ENCODE measurements at regions not wholly inside any gene's neighbourhood (a gene's known extent, or its start where the extent isn't known, plus 50 kb on each side); places are given as distances from the start of the nearest gene placed in this dataset.

DNA sequence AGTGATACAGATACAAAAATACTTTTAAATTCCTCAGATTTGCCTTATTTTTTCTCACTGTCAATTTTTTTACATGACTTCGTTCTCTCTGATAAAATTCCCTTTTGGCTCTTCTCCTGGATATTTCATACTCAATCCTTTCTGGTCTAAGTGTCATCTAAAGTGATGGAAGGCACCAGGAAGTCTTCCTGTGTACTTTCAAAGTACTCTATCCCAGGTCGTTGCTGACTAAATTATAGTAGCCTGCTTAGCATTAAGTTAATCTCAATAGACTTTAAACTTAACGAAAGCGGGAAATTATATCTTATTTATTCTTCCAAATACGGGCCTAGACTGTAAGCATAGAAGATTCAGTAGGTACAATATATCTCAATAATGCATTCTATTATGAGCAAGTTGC is 67.8 kb downstream of the CASP12 start:
- ATAC-seq (no peak), DNase-seq (no peak)
- H3K36me3 ChIP-seq = no peaks in the 10 kb centered on the region
- TF ChIP-seq, protein P1, sequence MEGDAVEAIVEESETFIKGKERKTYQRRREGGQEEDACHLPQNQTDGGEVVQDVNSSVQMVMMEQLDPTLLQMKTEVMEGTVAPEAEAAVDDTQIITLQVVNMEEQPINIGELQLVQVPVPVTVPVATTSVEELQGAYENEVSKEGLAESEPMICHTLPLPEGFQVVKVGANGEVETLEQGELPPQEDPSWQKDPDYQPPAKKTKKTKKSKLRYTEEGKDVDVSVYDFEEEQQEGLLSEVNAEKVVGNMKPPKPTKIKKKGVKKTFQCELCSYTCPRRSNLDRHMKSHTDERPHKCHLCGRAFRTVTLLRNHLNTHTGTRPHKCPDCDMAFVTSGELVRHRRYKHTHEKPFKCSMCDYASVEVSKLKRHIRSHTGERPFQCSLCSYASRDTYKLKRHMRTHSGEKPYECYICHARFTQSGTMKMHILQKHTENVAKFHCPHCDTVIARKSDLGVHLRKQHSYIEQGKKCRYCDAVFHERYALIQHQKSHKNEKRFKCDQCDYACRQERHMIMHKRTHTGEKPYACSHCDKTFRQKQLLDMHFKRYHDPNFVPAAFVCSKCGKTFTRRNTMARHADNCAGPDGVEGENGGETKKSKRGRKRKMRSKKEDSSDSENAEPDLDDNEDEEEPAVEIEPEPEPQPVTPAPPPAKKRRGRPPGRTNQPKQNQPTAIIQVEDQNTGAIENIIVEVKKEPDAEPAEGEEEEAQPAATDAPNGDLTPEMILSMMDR (IDR thresholded peaks at IDR 0.05) = no peak
- H3K9me3 ChIP-seq = no peaks in the 10 kb centered on the region
- peak overlapping the region in 1 of 2 donors; percentile 14 for H3K27ac ChIP-seq
- intact Hi-C loops (cut with DNase I) = no loop called here
- no peaks in the 10 kb centered on the region for H3K27me3 ChIP-seq
- no peaks in the 10 kb centered on the region for H3K4me1 ChIP-seq
- H3K4me3 ChIP-seq = no peak overlapping the region

DNA sequence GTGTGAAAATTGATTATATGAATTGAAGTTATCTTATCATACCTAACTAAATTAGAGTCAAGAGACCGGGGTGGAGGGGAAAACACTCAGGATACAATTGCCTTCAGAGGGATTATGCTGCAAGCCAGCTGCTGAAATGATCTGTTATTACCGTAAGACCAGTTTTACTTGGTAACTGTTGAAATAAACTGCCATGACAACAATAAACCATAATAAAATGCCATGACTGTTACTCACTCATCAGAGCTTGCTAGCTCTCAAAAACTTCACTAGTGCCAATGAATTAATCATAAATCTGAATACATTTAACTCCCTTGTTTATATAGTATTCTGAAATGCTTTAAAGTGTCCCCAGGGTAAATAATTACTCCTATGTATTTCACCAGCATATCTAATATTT is 68.2 kb downstream of the CASP12 start:
- ATAC-seq (peak; percentile 56), DNase-seq (peak in 1 of 4 donors; percentile 7)
- H3K27ac ChIP-seq = peak overlapping the region in 1 of 2 donors; percentile 14
- no peak overlapping the region for H3K4me3 ChIP-seq
- H3K9me3 ChIP-seq = no peaks in the 10 kb centered on the region
- no peaks in the 10 kb centered on the region for H3K4me1 ChIP-seq
- TF ChIP-seq, protein P1 (IDR thresholded peaks at IDR 0.05) = no peak
- intact Hi-C loops (cut with DNase I) = no loop called here
- no peaks in the 10 kb centered on the region for H3K36me3 ChIP-seq
- no peaks in the 10 kb centered on the region for H3K27me3 ChIP-seq

GRCh38 chr11:104826772-104827171 is 71.5 kb downstream of the CASP12 start:
- H3K27me3 ChIP-seq = no peaks in the 10 kb centered on the region
- no peaks in the 10 kb centered on the region for H3K9me3 ChIP-seq
- DNase-seq (no peak), ATAC-seq (no peak)
- TF ChIP-seq, protein P1 (IDR thresholded peaks at IDR 0.05) = no peak
- intact Hi-C loops (cut with DNase I) = no loop called here
- H3K27ac ChIP-seq = no peak overlapping the region
- no peak overlapping the region for H3K4me3 ChIP-seq
- no peaks in the 10 kb centered on the region for H3K4me1 ChIP-seq
- H3K36me3 ChIP-seq = no peaks in the 10 kb centered on the region

GRCh38 chr11:104823657-104824056 is 74.6 kb downstream of the CASP12 start:
- no peak for DNase-seq
- TF ChIP-seq, protein P1 (IDR thresholded peaks at IDR 0.05) = no peak
- no peaks in the 10 kb centered on the region for H3K27me3 ChIP-seq
- H3K27ac ChIP-seq = no peak overlapping the region
- H3K9me3 ChIP-seq = no peaks in the 10 kb centered on the region
- no peaks in the 10 kb centered on the region for H3K4me1 ChIP-seq
- no peak for ATAC-seq
- intact Hi-C loops (cut with DNase I) = no loop called here
- H3K4me3 ChIP-seq = no peak overlapping the region
- no peaks in the 10 kb centered on the region for H3K36me3 ChIP-seq

- no peaks in the 10 kb centered on the region for H3K4me1 ChIP-seq
- TF ChIP-seq, protein P1 (IDR thresholded peaks at IDR 0.05) = no peak
- H3K4me3 ChIP-seq = no peak overlapping the region
- ATAC-seq (no peak), DNase-seq (no peak)
- no peaks in the 10 kb centered on the region for H3K27me3 ChIP-seq
- intact Hi-C loops (cut with DNase I) = no loop called here
- H3K27ac ChIP-seq = no peak overlapping the region
- H3K36me3 ChIP-seq = no peaks in the 10 kb centered on the region
- H3K9me3 ChIP-seq = no peaks in the 10 kb centered on the region
Measured at GRCh38 chr11:104820431-104820830, 77.8 kb downstream of the CASP12 start.

Measured in left lung (tissue), 4 donors.